T-helper 2 cell (primary cell): ENCODE measurements at regions not wholly inside any gene's neighbourhood (a gene's known extent, or its start where the extent isn't known, plus 50 kb on each side); places are given as distances from the start of the nearest gene placed in this dataset.
A peak's percentile ranks its signal among the peaks of the same experiment; 100 is the strongest.

ENCODE experiments used
- DNase-seq, 5 experiments: peaks; one replicate each; pipeline versions ENCODE4 v3.0.0 to v3.0.0-alpha.2; 2012 to 2022

DNA sequence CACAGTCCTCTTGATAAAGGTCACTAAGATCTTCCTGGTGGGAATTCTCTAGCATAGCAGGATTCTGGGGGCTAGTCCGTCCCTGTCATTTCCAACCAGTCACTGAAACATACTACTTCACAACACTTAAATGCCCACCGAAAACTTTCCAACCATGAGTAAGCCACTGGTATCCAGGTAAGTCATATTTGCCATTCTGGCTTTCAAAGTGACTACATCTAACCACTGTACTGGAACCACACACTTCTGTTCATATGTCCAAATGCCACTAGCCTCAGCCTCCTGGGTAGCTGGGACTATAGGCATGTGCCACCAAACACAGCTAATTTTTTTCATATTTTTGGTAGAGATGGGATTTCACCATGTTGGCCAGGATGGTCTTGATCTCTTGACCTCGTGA, 64.3 kb upstream of the VANGL1 start:
- no peak for DNase-seq

DNA sequence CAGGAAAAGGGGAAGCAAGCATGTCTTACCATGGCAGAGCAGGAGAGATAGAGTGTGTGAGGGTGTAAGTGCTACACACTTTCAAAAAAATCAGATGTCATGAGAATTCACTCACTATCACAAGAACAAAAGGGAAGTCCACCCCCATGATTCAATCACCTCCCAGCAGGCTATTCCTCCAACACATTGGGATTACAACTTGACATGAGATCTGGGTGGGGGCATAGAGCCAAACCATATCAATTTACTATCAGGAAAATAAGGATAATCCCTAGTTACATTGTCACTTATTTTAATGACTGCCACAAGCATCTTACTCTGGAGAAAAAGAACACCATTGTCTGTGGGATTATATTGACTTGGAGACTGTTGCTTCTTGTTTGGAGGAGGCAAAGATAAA, 66.1 kb upstream of the VANGL1 start:
- DNase-seq: no peak

DNA sequence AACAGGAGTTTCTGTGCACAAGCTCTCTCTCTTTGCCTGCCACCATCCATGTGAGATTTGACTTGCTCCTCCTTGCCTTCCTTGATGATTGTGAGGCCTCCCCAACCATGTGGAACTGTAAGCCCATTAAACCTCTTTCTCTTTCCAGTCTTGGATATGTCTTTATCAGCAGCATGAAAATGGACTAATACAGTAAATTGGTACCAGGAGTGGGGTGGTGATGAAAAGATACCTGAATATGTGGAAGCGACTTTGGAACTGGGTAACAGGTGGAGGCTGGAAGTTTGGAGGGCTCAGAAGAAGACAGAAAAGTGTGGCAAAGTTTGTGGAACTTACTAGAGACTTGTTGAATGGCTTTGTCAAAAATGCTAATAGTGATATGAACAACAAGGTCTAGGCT, 69.1 kb upstream of the VANGL1 start:
- no peak for DNase-seq

DNA sequence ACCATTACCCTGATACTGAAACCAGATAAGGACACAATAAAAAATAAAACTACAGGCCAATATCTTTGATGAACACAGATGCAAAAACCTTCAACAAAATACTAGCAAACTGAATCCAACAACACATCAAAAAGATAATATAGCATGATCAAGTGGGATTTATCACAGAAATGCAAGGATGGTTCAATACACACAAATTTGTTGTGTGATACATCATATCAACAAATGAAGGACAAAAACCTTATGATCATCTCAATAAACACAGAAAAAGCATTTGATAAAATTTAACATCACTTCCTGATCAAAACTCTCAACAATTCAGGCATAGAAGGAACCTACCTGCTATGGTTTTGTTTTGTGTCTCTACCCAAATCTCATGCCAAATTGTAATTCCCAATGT, 74.3 kb upstream of the VANGL1 start:
- DNase-seq: no peak

DNA sequence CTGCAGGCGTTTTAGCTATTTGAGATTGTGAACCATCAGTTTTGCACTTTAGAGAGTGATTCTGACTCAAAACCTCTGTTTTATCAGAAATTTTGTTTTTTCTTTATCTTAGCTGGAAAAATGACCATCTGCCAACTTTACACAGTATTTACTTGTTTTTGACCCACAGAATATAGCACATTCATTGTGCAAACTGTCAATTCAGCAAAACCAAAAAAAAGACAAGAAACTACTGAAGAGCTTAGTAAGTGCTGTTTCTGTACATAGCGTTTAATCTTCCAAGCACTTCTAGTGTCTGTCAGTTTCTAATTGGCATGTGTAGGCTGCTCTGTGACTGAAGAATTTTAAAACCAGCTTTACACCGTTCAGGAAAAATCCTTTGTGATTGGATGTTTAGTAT, 76.0 kb upstream of the VANGL1 start:
- no peak for DNase-seq

DNA sequence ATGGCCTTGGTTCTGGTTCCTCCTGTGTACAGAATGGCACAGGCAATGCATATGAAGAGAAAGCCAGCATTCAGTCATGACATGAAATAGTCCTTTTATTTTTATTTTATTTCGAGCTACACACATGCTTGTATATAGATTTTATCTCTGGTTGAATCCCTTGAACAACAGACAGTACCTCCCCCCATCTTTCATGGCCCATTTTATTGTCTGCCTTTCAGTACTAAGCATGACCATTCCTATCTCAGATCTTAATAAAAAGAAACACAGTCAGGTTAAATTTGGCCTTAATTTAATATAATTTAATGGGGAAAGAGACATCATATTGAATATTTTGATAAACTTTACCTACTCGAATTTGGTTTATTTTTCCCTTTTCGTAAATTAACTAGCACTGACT, 76.4 kb upstream of the VANGL1 start:
- DNase-seq: no peak

DNA sequence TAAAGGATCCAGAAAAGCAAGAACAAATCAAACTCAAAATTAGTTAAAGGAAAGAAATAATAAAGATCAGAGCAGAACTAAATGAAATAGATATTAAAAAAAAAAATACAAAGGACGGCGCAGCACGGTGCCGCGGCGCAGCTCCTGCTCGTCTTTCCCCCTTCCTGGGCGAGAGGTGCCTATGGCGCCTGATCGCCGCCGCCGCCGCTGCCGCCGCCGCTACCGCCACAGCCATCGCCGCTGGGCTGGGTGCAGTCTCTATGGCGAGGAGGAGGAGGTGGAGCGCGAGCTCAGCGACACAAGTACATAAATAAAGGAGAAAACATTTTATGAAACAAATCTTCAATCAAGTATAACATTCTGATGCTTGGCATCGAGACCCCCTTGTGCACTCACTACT, 77.6 kb upstream of the VANGL1 start:
- DNase-seq: no peak

DNA sequence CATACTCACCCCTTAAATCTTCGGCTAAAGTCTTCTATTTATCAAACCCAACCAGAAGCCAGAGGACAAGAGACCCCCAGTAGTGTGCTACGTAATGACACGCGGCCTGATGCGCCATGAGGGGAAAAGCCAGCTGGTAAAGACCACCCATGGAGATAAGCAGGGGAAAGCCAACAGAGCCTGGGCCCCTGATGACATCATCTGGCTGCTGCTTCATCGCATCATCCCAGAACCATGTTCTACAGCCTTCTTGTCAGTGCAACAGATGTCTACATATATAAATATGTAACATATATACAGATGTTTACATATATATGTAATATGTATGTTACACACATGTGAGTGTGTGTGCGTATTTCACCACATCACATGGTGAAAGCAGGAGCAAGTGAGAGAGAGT, 81.7 kb upstream of the VANGL1 start:
- no peak for DNase-seq

DNA sequence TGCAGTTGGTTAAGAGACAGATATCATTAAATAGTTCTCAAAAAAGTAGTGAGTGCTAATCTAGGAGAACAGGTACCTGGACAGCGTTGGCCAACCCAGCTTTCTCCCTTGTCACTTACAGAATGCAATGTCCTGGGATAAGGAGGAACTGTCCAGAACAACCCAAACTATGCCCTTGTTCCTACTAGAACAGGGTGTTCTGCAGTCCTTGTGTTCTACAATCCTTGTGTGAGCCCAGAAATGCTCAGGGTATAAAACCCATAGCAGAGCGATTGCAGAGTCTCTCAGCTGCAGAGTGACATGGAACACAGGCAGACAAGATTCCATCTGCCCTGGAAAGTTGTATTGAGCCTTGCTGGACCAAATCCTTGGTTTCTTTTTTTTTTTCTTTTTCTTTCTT, 83.5 kb upstream of the VANGL1 start:
- DNase-seq: no peak

DNA sequence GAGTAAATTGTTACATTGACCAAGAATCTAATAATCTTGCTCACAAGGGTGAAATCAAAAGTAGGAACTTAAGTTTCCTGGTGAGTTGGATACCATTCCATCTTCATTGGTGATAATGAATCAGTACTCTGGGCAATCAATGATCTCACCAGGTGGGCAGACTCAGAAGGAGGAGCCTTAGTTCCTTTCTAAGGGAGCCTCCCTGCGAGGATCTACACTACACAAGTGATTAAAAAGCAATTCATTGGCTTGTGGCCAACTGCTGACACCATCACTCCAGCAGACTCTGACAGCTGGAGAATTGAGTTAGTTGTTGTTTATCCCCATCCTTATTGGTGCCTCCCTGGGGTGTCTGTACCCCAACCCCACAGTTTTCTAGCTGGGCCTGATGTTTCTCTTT, 84.1 kb upstream of the VANGL1 start:
- no peak for DNase-seq

DNA sequence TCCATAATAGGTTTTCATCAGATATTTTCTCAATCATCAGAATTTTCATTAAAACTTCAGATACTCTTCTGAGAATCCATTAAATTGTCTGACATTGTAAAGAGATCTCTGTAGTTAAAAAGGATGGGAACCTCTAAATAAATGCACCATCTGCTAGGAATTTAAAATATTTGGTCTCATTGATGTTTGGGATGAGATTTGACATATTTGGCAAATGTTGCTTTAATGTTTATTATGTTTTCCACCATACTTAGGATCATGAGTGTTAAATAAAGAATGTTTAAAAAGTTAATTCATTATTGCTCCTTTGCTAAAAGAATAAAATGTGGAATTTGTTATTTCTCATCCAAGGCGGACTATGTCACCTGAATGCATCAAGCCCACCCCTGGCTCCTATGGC, 85.5 kb upstream of the VANGL1 start:
- DNase-seq: no peak

DNA sequence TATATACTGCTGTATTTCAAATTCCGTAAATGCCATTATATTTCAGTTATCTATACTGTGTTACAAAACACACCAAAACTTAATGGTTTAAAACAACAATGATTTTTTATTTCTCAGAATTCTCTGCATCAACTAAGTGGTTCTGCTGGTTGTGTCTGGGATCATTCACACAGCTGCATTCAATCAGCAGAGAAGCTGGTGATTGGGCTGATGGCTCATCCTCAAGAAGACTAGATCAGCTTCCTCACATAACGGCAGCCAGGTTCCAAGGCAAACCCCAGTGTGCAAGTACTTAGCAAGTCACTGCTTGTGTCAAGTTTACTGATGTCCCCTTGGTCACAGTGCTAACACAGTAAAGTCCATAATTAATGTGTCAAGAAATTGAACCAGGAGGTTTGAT, 86.3 kb upstream of the VANGL1 start:
- no peak for DNase-seq

DNA sequence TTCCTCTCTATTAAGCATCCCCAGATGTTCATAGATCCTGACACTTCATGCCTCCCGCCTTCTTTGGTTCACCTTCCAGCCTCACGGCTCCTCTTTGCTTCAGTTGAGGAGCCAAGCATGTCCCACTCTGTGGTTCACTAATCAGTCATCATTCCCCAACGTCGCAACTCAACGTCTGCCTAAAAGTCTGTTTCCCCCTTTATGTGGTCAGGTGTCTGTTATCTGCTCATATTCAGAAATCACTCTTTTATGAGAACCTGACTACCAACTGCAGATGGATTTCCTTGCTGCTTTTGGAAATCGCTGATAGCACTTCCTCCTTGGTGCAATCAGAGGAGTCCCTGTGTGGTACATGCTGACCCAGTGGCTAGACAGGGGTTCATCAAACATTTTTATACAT, 94.1 kb upstream of the VANGL1 start:
- DNase-seq: no peak

DNA sequence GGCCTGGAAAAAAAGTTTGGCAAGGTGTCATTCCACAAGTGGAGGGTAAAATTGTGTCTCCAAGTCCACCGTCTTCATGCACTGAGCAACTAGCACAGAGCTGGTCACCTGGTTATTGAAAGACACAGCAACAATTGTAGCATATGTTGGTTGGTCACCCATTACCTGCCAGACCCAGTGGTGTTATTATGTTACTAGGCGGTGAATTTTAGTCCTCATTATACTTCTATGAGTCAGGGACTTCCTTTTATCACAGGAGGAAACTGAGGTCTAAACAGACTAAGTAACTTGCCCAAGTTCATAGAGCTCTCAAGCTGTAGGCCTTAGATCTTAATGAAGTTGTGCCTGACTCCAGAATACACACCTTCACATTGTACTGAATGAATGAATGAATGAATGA, 94.9 kb upstream of the VANGL1 start:
- DNase-seq: no peak

DNA sequence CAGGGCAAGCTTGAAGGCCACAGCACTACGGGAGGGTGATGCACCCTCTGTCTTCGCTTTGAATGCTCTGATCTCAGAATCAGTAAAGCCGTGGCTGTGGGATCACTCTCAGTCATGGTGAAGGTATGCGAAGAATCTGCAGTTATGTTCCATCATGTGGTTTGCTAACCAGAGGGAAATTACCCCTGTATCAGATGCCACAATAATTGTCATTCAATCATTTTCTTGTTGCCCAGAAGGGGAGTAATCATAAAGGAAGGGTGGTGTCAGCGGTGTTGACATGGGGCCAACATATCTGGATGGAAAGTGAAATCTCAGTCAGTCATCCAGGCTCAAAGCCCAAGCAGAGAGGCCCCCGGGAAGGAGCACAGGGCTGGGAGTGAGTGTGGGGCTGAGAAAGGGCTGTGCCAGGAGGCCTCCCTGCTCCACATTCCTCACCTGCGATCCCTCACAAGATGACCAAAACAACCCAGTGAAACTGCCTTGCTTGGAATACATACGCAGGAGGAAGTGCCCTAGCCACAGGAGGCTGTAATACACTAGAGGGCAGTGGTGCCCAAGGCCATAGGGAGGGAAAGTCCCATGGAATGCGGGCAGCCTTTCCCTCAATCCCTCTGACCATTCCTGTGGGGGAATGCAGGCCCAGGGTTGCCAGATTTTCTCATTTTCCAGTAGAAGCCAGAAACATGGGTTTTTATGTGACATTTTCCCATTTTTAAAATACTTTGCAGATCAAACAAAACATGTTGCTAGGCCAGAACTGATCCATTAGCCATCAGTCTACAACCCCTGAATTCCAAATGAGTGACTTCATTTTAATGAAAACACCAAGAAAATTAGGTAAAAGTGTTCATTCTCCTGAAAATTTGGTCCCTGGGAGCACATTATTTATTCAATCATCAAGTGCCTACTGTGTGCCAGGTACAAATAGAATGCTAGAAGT, 95.7 kb upstream of the VANGL1 start:
- DNase-seq: peak in 1 of 5 experiments; percentile 22

DNA sequence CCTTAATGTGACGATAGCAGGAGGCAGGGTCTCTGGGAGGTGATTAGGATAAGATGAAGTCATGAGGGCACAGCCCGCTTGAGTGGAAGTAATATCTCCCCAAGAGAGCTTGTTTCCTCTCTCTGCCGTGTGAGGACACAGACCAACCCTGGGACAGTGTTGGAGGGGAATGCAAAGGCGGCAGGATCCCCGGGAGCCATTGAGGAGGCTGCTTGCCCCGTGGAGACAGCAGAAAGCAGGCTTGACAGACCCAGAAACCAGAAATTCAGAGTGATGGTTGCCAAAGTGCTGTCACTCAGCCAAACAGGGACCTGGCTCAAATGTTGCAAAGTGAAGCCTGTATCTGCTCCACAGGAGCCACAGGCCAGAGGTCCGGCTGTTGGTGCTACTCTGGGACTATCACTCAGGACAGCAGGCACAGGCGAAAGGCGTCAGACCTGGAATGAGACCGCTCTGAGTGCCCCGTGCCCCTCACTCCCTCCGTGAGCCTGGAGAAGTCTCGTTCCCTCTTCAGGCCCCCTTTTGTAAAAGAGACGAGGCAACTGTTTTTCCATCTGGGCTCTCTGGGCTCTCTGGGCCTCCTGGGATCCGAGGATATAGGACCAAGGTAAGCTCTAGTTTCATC, 96.6 kb upstream of the VANGL1 start:
- no peak for DNase-seq

DNA sequence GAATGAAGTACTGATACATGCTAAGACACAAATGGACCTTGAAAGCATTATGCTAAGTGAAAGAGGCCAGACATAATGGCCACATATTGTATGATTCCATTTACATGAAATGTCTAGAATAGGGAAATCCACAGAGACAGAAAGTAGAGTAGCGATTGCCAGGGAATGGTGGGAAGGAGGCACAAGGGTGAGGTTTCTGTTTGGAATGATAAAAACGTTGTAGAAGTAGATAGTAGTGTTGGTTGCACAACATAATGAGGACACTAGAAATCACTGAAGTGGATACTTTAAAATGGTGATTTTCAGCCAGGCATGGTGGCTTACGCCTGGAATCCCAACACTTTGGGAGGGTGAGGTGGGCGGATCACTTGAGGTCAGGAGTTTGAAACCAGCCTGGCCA, 97.6 kb upstream of the VANGL1 start:
- DNase-seq: no peak

DNA sequence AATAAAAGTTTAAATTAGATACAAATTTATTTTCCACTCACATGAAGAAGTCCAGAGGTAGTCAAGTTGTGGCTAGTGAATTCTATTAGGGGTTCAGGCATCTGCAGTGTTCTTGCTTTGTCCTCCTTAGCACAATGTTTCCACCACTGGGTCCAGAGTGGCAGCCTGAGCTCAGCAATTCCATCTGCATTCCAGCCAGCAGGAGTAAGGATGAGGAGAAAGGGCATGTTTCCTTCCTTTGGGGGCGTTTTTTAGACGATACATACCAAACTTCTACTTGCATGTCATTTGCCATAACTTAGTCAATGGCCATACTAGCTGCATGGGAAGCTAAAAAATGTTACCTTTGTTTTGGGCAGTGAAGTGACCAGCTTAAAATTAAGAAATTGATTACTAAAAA, 98.5 kb upstream of the VANGL1 start:
- DNase-seq: no peak

DNA sequence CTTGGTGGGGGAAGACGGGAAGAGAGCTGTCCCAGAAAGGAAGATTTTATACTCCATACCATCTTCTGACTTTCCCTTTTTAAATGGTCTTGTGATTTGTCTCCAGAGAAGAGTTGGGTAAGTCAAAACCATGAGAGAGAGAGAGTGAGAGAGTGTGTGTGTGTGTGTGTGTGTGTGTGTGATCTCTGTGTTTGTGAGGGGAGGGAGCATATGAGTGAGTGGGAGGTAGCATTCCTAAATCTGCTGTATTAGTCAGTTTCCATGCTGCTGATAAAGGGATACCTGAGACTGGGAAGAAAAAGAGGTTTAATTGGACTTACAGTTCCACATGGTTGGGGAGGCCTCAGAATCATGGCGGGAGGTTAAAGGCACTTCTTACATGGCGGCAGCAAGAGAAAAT, 102.0 kb upstream of the VANGL1 start:
- DNase-seq: no peak

DNA sequence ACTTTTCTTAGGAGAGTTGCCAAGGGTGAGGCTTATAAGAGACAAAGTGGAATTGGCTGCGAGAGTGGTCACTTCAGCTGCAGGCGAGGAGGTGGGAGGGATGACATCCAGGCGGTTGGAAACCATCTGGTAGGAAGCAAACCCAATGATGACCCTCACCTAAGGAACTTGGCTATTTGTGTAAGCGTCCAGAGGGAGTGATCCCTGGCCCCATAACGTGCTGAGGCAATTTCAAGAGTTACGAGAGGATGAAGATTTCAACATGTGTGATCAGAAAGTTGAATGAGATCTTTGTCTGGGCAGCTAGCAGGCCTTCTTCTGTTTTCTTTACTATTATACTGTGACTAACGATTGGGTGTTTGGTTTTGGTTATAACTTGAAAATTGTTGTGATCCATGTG, 102.7 kb upstream of the VANGL1 start:
- DNase-seq: no peak

DNA sequence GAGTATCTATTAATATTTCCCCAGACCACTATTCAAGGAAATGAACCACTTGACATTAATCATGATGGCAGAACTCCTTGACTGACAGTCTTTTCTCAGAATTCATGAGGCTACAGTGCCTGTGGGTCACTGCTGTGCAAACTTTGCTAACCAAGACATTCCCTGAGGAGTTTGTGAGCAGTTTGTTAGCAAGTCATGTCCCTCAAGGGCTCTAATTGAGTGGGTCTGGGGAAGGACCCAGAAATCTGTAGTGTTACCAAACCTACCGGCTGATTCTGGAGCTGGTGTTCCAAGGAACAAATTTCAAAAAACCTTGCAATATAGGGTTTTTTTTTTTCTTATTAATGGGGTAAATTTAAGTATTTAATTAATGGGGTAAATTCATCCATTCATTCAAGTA, 103.2 kb upstream of the VANGL1 start:
- DNase-seq: no peak

DNA sequence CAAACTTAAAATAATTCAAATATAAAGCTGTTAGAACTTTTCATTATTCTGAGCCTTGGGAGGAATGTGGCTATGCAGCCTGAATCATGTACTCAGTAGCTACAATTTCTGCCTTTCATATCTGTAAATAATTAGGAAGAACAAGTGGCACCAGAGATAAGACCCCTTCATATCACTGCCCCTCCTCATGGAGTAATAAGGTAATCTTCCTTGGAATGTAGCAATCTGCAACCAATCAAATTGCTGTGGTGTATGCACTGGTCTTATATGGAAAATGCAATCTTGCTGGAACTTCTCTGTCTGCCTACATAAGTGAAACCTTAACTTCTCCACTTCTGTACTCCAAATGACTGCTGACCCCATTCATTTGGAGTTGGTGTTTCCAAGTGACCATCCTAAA, 104.4 kb upstream of the VANGL1 start:
- DNase-seq: no peak

DNA sequence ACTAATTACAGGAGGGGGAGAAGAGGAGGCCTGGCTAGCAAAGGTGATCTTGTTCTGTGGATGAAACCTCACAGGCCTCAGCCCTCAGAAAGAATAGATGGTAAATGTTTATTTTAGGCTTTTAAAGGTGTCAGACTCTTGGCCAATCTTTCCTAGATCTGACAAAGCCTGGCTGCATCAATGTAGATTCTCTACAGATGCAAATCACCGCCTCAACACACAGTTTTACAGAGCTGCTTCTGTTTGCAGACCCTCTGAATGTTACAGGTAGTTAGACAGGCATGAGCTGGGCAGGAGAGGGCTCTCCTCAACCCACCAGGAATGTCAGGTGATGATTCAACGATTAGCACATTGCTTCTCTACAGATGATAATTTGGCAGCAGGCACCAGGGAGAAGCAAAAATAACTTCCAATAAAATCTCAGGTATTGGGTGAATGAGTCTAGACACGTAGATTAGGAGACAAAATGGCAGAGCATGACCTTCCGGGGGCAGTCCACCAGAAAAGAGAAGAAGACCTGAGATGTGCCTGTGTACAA, 105.4 kb upstream of the VANGL1 start:
- no peak for DNase-seq

DNA sequence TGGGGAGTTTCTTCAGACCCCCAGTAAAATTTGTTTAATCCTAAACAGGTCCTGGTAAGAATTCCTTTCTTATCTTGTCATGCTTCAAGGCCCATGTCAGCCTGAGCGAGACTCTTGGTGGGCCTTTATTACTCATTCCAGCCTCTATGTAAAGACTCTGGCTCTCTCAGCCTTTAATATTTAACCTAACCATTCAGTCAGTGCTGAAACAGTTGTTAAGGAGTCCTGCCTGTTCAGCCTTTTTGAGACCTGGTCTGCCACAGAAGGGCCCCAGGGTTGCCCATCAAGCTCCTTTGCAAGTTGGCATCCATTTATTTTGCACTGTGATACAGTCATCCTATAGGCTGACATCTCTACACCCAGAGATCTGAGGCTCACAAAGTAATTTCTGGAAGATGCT, 107.7 kb upstream of the VANGL1 start:
- DNase-seq: no peak
